ENCODE measurements at regions not wholly inside any gene's neighbourhood (a gene's known extent, or its start where the extent isn't known, plus 50 kb on each side); places are given as distances from the start of the nearest gene placed in this dataset.

GRCh38 chr3:27945229-27945628 lies 223.1 kb upstream of the EOMES start:
- DNase-seq, result no peak

GRCh38 chr3:27960133-27960532 lies 238.0 kb upstream of the EOMES start:
- DNase-seq, result no peak

GRCh38 chr3:27963519-27963918 lies 241.4 kb upstream of the EOMES start:
- DNase-seq, result peak; percentile 13 to 19

- DNase-seq, result no peak
These were observed 249.5 kb upstream of the EOMES start for GRCh38 chr3:27971600-27971999.

GRCh38 chr3:27976933-27977332 lies 254.8 kb upstream of the EOMES start:
- no peak for DNase-seq

- DNase-seq, result no peak
These were observed 256.3 kb upstream of the EOMES start for GRCh38 chr3:27978440-27978839.

GRCh38 chr3:27985369-27986035 lies 255.9 kb upstream of the CMC1 start:
- DNase-seq, result no peak

GRCh38 chr3:27986234-27986879 lies 255.1 kb upstream of the CMC1 start:
- no peak for DNase-seq

GRCh38 chr3:27990324-27990723 lies 251.1 kb upstream of the CMC1 start:
- no peak for DNase-seq

- no peak for DNase-seq
These were observed 250.6 kb upstream of the CMC1 start for GRCh38 chr3:27990837-27991236.

GRCh38 chr3:27993051-27993450 lies 248.4 kb upstream of the CMC1 start:
- DNase-seq, result no peak

- no peak for DNase-seq
These were observed 240.8 kb upstream of the CMC1 start for GRCh38 chr3:28000608-28001007.

- DNase-seq, result no peak
These were observed 233.2 kb upstream of the CMC1 start for GRCh38 chr3:28008235-28008634.

- no peak for DNase-seq
These were observed 228.6 kb upstream of the CMC1 start for GRCh38 chr3:28012830-28013229.

GRCh38 chr3:28013864-28014473 lies 227.4 kb upstream of the CMC1 start:
- DNase-seq, result no peak

GRCh38 chr3:28018925-28019718 lies 222.3 kb upstream of the CMC1 start:
- no peak for DNase-seq

- no peak for DNase-seq
These were observed 221.7 kb upstream of the CMC1 start for GRCh38 chr3:28019740-28020139.

GRCh38 chr3:28022916-28023315 lies 218.5 kb upstream of the CMC1 start:
- no peak for DNase-seq

- DNase-seq, result no peak
These were observed 212.9 kb upstream of the CMC1 start for GRCh38 chr3:28028554-28028953.

- DNase-seq, result no peak
These were observed 208.2 kb upstream of the CMC1 start for GRCh38 chr3:28033059-28033784.

- DNase-seq, result no peak
These were observed 204.5 kb upstream of the CMC1 start for GRCh38 chr3:28036599-28037575.

GRCh38 chr3:28039234-28039633 lies 202.2 kb upstream of the CMC1 start:
- DNase-seq, result no peak

Measured in activated CD4-positive, alpha-beta T cell treated with anti-CD3 and anti-CD28 coated beads, Interleukin-2, amount 50 U/mL, for 48 hours (primary cell).